DOHH2 (cell line): ENCODE measurements at regions not wholly inside any gene's neighbourhood (a gene's known extent, or its start where the extent isn't known, plus 50 kb on each side); places are given as distances from the start of the nearest gene placed in this dataset.

ENCODE experiments used
- CTCF ChIP-seq: fragments of 200-600 bp; sonication (generic); IDR thresholded peaks from one replicate; pipeline ENCODE4 v1.5.1; 2014; ENCODE audit warnings: antibody characterized with exemption, mild to moderate bottlenecking, low read depth, low read length; ENCODE audit not compliant: poor library complexity, severe bottlenecking
- EZH2phosphoT487 ChIP-seq: fragments of 200-600 bp; sonication (generic); IDR thresholded peaks from 2 replicates; pipeline ENCODE4 v1.6.1; 2017; ENCODE audit warnings: borderline replicate concordance, mild to moderate bottlenecking, antibody characterized with exemption, low read length, moderate library complexity, mixed read lengths

DNA sequence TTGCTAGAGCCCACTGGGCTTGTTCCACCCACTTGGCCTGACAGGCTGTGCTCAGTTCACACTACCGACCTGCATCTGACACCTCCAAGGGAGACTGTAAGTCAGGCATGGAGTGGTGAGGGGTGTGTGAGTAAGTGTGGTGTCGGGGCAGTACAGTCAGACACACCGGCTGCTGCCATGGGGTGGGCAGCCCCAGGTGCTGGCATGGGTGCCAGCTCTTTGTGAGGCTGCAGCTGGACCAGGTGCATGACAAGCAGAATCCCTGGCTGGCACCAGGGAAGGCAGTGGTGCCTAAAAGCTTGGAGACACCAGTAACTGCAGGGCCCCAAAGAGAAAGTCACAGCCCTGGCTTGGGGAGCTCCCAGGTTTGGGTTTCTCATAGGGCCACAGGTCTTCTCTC lies 665.0 kb downstream of the SH3BGRL start:
- TF ChIP-seq CTCF (no peak), EZH2phosphoT487 (no peak)
